HUES64 (cell line): ENCODE measurements at regions not wholly inside any gene's neighbourhood (a gene's known extent, or its start where the extent isn't known, plus 50 kb on each side); places are given as distances from the start of the nearest gene placed in this dataset.
"Not testable (repeated sequence)": the region's sequence is repeated elsewhere in the genome, so short reads cannot be mapped to it uniquely, and the experiment has no call there.

Experiments used
- H3K27ac ChIP-seq: 2 replicates; pipeline ENCODE4 v1.7.0; 2013; ENCODE audit warnings: low read depth, low read length, inconsistent platforms
- H3K27me3 ChIP-seq: 2 replicates; pipeline ENCODE4 v1.6.1; 2013; ENCODE audit warnings: mild to moderate bottlenecking, low read length; ENCODE audit not compliant: insufficient read depth
- H3K36me3 ChIP-seq: 2 replicates; pipeline ENCODE4 v1.6.1; 2013; ENCODE audit warnings: mild to moderate bottlenecking, low read length; ENCODE audit not compliant: insufficient read depth
- H3K4me1 ChIP-seq: 2 replicates; pipeline ENCODE4 v1.6.1; 2013; ENCODE audit warnings: mild to moderate bottlenecking, low read length, moderate library complexity; ENCODE audit not compliant: insufficient read depth
- H3K4me3 ChIP-seq: 2 replicates; pipeline ENCODE4 v1.5.1; 2013; ENCODE audit warnings: mild to moderate bottlenecking, low read length, moderate library complexity
- H3K9ac ChIP-seq: 2 replicates; pipeline ENCODE4 v1.6.1; 2013; ENCODE audit warnings: mild to moderate bottlenecking, low read depth, low read length
- H3K9me3 ChIP-seq: 2 replicates; pipeline ENCODE4 v1.6.1; 2013; ENCODE audit warnings: low read depth, low read length; ENCODE audit not compliant: insufficient read depth
- WGBS: fragments of 150-250, 120-280 bp; methylation state at CpG from one replicate; pipeline ENCODE4 v1.1.7; 2013; ENCODE audit warnings: missing lambda C conversion rate; 5-methylcytosine and 5-hydroxymethylcytosine counted together

- Histone ChIP-seq H3K9me3 (no peaks in the 10 kb centered on the region), H3K4me3 (no peak overlapping the region), H3K27ac (no peak overlapping the region), H3K4me1 (peaks cover 4% of the 10 kb centered on the region; the same call in 1 of the 2 replicates), H3K9ac (no peak overlapping the region), H3K27me3 (no peaks in the 10 kb centered on the region), H3K36me3 (peaks cover 69% of the 10 kb centered on the region)
- no CpG with 5 or more reads among the region's 1 CpG for WGBS
Measured at GRCh38 chr5:25427240-25427639, 782.5 kb upstream of the CDH10 start.

GRCh38 chr5:25423271-25423670 lies 778.5 kb upstream of the CDH10 start:
- no peak overlapping the region for H3K4me3 ChIP-seq
- no peak overlapping the region for H3K27ac ChIP-seq
- H3K27me3 ChIP-seq: no peaks in the 10 kb centered on the region
- peaks cover 48% of the 10 kb centered on the region for H3K36me3 ChIP-seq
- H3K9me3 ChIP-seq: no peaks in the 10 kb centered on the region
- no peak overlapping the region for H3K9ac ChIP-seq
- 100% methylated on average over 1 of the region's 1 CpG for WGBS
- H3K4me1 ChIP-seq: no peaks in the 10 kb centered on the region; the same call in 1 of the 2 replicates

GRCh38 chr5:25419684-25420083 lies 774.9 kb upstream of the CDH10 start:
- Histone ChIP-seq H3K36me3 (peaks cover 27% of the 10 kb centered on the region; the same call in 1 of the 2 replicates), H3K4me1 (no peaks in the 10 kb centered on the region; the same call in 1 of the 2 replicates), H3K27ac (no peak overlapping the region), H3K4me3 (no peak overlapping the region), H3K27me3 (no peaks in the 10 kb centered on the region), H3K9me3 (no peaks in the 10 kb centered on the region), H3K9ac (no peak overlapping the region)
- WGBS: 90% methylated on average over 2 of the region's 2 CpGs

- Histone ChIP-seq H3K9ac (no peak overlapping the region), H3K27me3 (no peaks in the 10 kb centered on the region), H3K9me3 (no peaks in the 10 kb centered on the region), H3K27ac (no peak overlapping the region), H3K4me3 (no peak overlapping the region), H3K36me3 (peaks cover 24% of the 10 kb centered on the region; the same call in 1 of the 2 replicates), H3K4me1 (no peaks in the 10 kb centered on the region)
- WGBS: 97% methylated on average over 2 of the region's 3 CpGs
Measured at GRCh38 chr5:25418978-25419377, 774.2 kb upstream of the CDH10 start.

GRCh38 chr5:25418319-25418859 lies 773.6 kb upstream of the CDH10 start:
- no peak overlapping the region for H3K9ac ChIP-seq
- no peak overlapping the region for H3K4me3 ChIP-seq
- H3K36me3 ChIP-seq: peaks cover 25% of the 10 kb centered on the region; the same call in 1 of the 2 replicates
- H3K9me3 ChIP-seq: no peaks in the 10 kb centered on the region
- 78% methylated on average over 2 of the region's 2 CpGs for WGBS
- H3K27ac ChIP-seq: no peak overlapping the region
- H3K27me3 ChIP-seq: no peaks in the 10 kb centered on the region
- no peaks in the 10 kb centered on the region for H3K4me1 ChIP-seq

GRCh38 chr5:25416960-25417359 lies 772.2 kb upstream of the CDH10 start:
- H3K9me3 ChIP-seq: no peaks in the 10 kb centered on the region
- H3K27ac ChIP-seq: no peak overlapping the region
- 72% methylated on average over 4 of the region's 4 CpGs for WGBS
- H3K9ac ChIP-seq: no peak overlapping the region
- no peak overlapping the region for H3K4me3 ChIP-seq
- H3K36me3 ChIP-seq: peaks cover 25% of the 10 kb centered on the region; the same call in 1 of the 2 replicates
- no peaks in the 10 kb centered on the region for H3K4me1 ChIP-seq
- no peaks in the 10 kb centered on the region for H3K27me3 ChIP-seq

GRCh38 chr5:25415970-25416369 lies 771.2 kb upstream of the CDH10 start:
- Histone ChIP-seq H3K4me3 (no peak overlapping the region), H3K9ac (no peak overlapping the region), H3K27me3 (no peaks in the 10 kb centered on the region), H3K27ac (no peak overlapping the region), H3K36me3 (peaks cover 22% of the 10 kb centered on the region; the same call in 1 of the 2 replicates), H3K4me1 (no peaks in the 10 kb centered on the region), H3K9me3 (no peaks in the 10 kb centered on the region)
- WGBS: 96% methylated on average over 8 of the region's 8 CpGs

GRCh38 chr5:25414742-25415141 lies 770.0 kb upstream of the CDH10 start:
- H3K27me3 ChIP-seq: no peaks in the 10 kb centered on the region
- H3K27ac ChIP-seq: no peak overlapping the region
- WGBS: 76% methylated on average over 6 of the region's 6 CpGs
- no peak overlapping the region for H3K4me3 ChIP-seq
- H3K9me3 ChIP-seq: no peaks in the 10 kb centered on the region
- peaks cover 14% of the 10 kb centered on the region; the same call in 1 of the 2 replicates for H3K36me3 ChIP-seq
- no peak overlapping the region for H3K9ac ChIP-seq
- H3K4me1 ChIP-seq: no peaks in the 10 kb centered on the region

- no peaks in the 10 kb centered on the region for H3K4me1 ChIP-seq
- H3K27ac ChIP-seq: no peak overlapping the region
- H3K36me3 ChIP-seq: peaks cover 16% of the 10 kb centered on the region; the same call in 1 of the 2 replicates
- no peak overlapping the region for H3K9ac ChIP-seq
- H3K27me3 ChIP-seq: no peaks in the 10 kb centered on the region
- WGBS: 97% methylated on average over 2 of the region's 2 CpGs
- H3K9me3 ChIP-seq: no peaks in the 10 kb centered on the region
- no peak overlapping the region for H3K4me3 ChIP-seq
Measured at GRCh38 chr5:25412116-25412661, 767.4 kb upstream of the CDH10 start.

- H3K4me1 ChIP-seq, H3K27ac ChIP-seq, H3K27me3 ChIP-seq, H3K9me3 ChIP-seq, H3K9ac ChIP-seq, H3K36me3 ChIP-seq, H3K4me3 ChIP-seq: not testable (repeated sequence)
- 80% methylated on average over 5 of the region's 6 CpGs for WGBS
Measured at GRCh38 chr5:25407365-25407764, 762.6 kb upstream of the CDH10 start.

GRCh38 chr5:25405850-25406249 lies 761.1 kb upstream of the CDH10 start:
- peaks cover 5% of the 10 kb centered on the region; the same call in 1 of the 2 replicates for H3K36me3 ChIP-seq
- peaks cover 10% of the 10 kb centered on the region; the same call in 1 of the 2 replicates for H3K9me3 ChIP-seq
- no peak overlapping the region for H3K27ac ChIP-seq

More at GRCh38 chr5:25405850-25406249, 761.1 kb upstream of the CDH10 start:
- no peak overlapping the region for H3K4me3 ChIP-seq
- H3K4me1 ChIP-seq: no peaks in the 10 kb centered on the region
- no peak overlapping the region for H3K9ac ChIP-seq
- 90% methylated on average over 1 of the region's 1 CpG for WGBS
- H3K27me3 ChIP-seq: no peaks in the 10 kb centered on the region
